Activated CD8-positive, alpha-beta memory T cell treated with anti-CD3 and anti-CD28 coated beads, Interleukin-2, amount 10 ng/mL, durations not matched to agents 7 days and 5 days (primary cell): ENCODE measurements at regions not wholly inside any gene's neighbourhood (a gene's known extent, or its start where the extent isn't known, plus 50 kb on each side); places are given as distances from the start of the nearest gene placed in this dataset.

Experiments used
- ATAC-seq: fragments of 150-1000 bp; cut with Tn5 transposase; one replicate; pipeline ENCODE4 v1.10.0; 2021; ENCODE audit warnings: moderate library complexity
- CTCF ChIA-PET: fragments of 350-600 bp; sonication (Branson Sonifier 250); formaldehyde crosslinking; loops from one replicate; lab custom pipeline; 2021; ENCODE audit warnings: antibody characterized with exemption; lab: Charles Lee
- DNase-seq: peaks from one replicate; pipeline ENCODE4 v3.0.0-alpha.2; 2020
- H3K27ac Mint-ChIP-seq: one replicate; pipeline ENCODE4 v1.8.0; 2021; ENCODE audit warnings: mild to moderate bottlenecking, mixed read lengths
- H3K27me3 Mint-ChIP-seq: one replicate; pipeline ENCODE4 v1.8.0; 2021; ENCODE audit warnings: mixed read lengths
- H3K36me3 Mint-ChIP-seq: one replicate; pipeline ENCODE4 v1.8.0; 2021; ENCODE audit warnings: mild to moderate bottlenecking, mixed read lengths
- H3K4me1 Mint-ChIP-seq: one replicate; pipeline ENCODE4 v1.8.0; 2021; ENCODE audit warnings: mixed read lengths
- H3K4me3 Mint-ChIP-seq: one replicate; pipeline ENCODE4 v1.8.0; 2021; ENCODE audit warnings: mild to moderate bottlenecking, moderate library complexity, mixed read lengths
- H3K9me3 Mint-ChIP-seq: one replicate; pipeline ENCODE4 v1.8.0; 2022; ENCODE audit warnings: low read depth, mixed read lengths

DNA sequence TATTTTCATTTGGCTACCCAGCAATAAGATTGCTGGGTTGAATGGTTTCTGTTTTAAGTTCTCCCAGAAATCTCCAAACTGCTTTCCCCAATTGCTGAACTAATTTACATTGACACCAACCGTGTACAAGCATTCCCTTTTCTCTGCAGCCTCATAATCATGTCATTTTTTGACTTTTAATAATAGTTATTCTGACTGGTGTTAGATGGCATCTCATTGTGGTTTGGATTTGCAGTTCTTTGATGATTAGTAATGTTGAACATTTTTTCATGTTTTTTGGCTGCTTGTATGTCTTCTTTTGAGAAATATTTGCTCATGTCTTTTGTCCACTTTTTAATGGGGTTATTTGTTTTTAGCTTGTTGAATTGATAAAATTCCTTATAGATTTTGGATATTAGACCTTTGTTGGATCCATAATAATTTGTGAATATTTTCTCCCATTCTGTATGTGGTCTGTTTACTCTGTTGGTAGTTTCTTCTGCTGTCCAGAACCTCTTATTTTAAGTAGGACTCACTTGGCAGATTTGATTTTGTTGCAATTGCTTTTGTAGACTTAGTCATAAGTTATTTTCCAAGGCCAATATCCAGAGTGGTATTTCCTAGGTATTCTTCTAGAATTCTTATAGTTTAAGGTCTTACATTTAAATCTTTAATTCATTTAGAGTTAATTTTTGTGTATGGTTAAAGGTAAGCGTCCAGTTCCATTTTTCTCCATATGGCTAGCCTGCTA is 793.7 kb downstream of the BRINP1 start:
- H3K9me3 Mint-ChIP-seq, result no peaks in the 10 kb centered on the region
- H3K27ac Mint-ChIP-seq, result no peak overlapping the region
- no peaks in the 10 kb centered on the region for H3K27me3 Mint-ChIP-seq
- no peak overlapping the region for H3K4me3 Mint-ChIP-seq
- no peaks in the 10 kb centered on the region for H3K4me1 Mint-ChIP-seq
- DNase-seq (no peak), ATAC-seq (no peak)
- CTCF ChIA-PET, result no interaction called here
- no peaks in the 10 kb centered on the region for H3K36me3 Mint-ChIP-seq

DNA sequence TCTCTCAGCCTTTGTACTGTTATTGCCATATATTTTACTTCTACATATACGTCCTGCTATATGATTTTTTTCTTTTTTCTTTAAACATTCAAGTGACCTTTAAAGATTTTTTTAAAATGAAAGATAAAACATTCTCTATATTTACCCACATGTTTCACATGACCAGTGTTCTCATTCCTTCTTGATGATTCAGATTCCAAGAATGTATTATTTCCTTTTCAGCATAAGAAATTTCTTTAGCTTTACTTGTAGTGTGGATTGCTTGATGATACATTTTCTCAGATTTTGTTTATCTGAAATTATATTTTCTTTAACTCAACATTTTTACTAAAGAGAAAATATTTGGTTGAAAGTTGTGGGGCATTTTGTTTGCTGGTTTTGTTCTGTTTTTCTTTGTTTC is 792.1 kb downstream of the BRINP1 start:
- Mint-ChIP-seq H3K27me3 (no peaks in the 10 kb centered on the region), H3K9me3 (no peaks in the 10 kb centered on the region), H3K4me1 (no peaks in the 10 kb centered on the region), H3K4me3 (no peak overlapping the region), H3K36me3 (no peaks in the 10 kb centered on the region), H3K27ac (no peak overlapping the region)
- no peak for ATAC-seq
- CTCF ChIA-PET, result no interaction called here
- no peak for DNase-seq

DNA sequence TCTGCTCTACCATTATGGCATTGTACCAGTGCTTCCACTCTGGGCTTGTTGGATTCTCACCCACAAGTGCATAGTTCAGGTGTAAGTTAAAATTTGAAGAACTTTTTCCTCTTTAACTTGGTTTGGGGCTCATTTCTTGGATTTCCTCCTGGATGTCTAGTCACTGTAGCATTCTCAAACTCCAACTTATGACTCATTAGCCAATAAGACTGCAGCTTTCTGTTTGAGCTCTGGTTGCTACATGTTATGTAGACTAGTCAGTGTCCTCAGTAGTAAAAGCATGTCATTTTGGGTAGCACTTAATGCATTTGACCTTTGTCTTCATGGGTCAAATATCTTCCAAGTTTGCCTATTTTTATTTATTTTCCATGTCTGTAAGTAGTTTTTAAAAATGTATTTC is 790.8 kb downstream of the BRINP1 start:
- no peaks in the 10 kb centered on the region for H3K9me3 Mint-ChIP-seq
- H3K27me3 Mint-ChIP-seq, result no peaks in the 10 kb centered on the region
- H3K27ac Mint-ChIP-seq, result no peak overlapping the region
- CTCF ChIA-PET, result no interaction called here
- ATAC-seq (no peak), DNase-seq (no peak)
- H3K4me1 Mint-ChIP-seq, result no peaks in the 10 kb centered on the region
- H3K4me3 Mint-ChIP-seq, result no peak overlapping the region
- H3K36me3 Mint-ChIP-seq, result no peaks in the 10 kb centered on the region

DNA sequence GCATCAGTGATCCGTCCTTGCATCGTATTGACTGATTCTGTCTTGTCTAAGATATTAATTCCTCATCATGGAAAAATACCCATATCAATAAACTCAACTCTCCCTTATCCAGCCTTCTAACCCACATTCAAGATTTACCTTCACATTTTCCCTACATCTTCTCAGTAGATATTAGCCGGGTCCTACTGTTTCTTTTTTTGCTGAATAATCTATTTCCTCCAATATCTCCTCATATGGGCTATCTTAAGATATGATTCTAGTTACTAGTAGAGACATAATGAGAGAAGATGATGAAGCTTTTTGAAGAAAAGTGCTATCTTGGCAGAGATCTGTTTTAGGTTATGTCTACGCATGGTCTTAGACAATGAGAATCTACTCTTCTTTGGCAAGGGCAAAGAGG is 785.8 kb downstream of the BRINP1 start:
- H3K27me3 Mint-ChIP-seq, result no peaks in the 10 kb centered on the region
- no peaks in the 10 kb centered on the region for H3K36me3 Mint-ChIP-seq
- DNase-seq, result no peak
- ATAC-seq, result no peak
- CTCF ChIA-PET, result no interaction called here
- no peaks in the 10 kb centered on the region for H3K4me1 Mint-ChIP-seq
- no peak overlapping the region for H3K4me3 Mint-ChIP-seq
- H3K27ac Mint-ChIP-seq, result no peak overlapping the region
- peaks cover 2% of the 10 kb centered on the region for H3K9me3 Mint-ChIP-seq

- Mint-ChIP-seq H3K36me3 (no peaks in the 10 kb centered on the region), H3K4me1 (no peaks in the 10 kb centered on the region), H3K27me3 (no peaks in the 10 kb centered on the region), H3K4me3 (no peak overlapping the region), H3K27ac (no peak overlapping the region), H3K9me3 (peaks cover 4% of the 10 kb centered on the region)
- CTCF ChIA-PET, result no interaction called here
- no peak for ATAC-seq
- no peak for DNase-seq
These were observed 782.3 kb downstream of the BRINP1 start for GRCh38 chr9:118586978-118587377.

- Mint-ChIP-seq H3K27me3 (no peaks in the 10 kb centered on the region), H3K9me3 (peaks cover 2% of the 10 kb centered on the region), H3K4me3 (no peak overlapping the region), H3K36me3 (no peaks in the 10 kb centered on the region), H3K27ac (no peak overlapping the region), H3K4me1 (no peaks in the 10 kb centered on the region)
- ATAC-seq (no peak), DNase-seq (no peak)
- CTCF ChIA-PET, result no interaction called here
These were observed 774.8 kb downstream of the BRINP1 start for GRCh38 chr9:118594428-118594827.

DNA sequence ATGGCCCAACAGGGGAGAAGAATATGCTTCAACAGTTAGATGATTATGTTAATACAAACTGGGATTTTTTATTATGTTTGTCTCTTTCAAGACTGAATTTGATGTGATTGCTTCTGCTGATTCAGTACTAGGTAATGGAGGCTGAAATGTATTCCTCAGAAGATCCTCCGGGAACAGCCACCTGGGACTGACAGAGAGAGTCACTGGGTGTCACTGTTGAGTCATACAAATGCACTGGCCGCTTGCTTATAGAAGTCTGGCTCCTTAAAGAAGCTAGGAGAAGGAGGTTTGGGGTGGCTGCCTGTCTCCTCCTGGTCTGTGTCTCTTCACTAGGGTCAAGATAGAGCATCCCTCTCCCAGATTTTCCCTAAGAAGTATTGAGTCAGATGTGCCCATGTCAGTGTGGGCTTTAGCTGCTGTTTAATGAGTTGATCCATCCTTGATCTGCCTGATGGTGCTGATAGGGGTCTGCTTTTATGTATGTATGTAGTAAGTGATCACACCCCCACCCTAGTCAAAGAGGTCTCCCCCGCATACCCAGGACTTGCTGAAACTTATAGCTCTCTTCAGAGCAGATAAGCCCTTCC is 773.4 kb downstream of the BRINP1 start:
- ATAC-seq (no peak), DNase-seq (no peak)
- CTCF ChIA-PET, result no interaction called here
- H3K4me3 Mint-ChIP-seq, result no peak overlapping the region
- no peak overlapping the region for H3K27ac Mint-ChIP-seq
- no peaks in the 10 kb centered on the region for H3K36me3 Mint-ChIP-seq
- H3K9me3 Mint-ChIP-seq, result peaks cover 2% of the 10 kb centered on the region
- no peaks in the 10 kb centered on the region for H3K27me3 Mint-ChIP-seq
- H3K4me1 Mint-ChIP-seq, result no peaks in the 10 kb centered on the region

DNA sequence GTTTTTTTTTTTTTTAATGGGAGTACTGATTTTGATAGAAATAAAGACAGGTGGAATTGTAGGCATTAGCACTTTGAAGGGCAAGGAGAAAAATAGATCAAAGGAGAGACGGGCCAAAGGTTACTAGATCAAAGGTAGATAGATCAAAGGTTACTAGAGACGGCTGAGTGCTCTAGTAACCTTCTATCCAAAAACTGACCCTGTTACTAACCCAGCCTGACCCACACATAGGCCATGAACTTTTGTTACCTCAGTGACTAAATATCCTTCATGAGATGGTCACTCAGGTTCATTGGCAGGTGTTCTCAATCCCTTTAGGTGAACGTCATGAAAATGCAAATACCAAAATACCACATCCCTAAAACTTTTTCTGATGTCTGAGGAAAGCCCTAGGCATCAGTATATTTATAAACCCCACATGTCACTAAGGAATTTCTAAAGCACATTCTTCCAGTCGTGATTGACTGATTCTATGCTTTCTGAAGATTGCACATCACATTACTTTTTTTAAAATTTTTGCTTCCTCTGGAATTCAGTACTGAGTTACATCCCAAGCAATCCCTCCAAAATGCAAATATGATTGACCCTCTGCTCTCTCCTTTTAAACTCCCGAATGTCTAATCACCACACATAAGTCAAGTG is 772.7 kb downstream of the BRINP1 start:
- no peaks in the 10 kb centered on the region for H3K4me1 Mint-ChIP-seq
- no peaks in the 10 kb centered on the region for H3K27me3 Mint-ChIP-seq
- CTCF ChIA-PET, result no interaction called here
- no peaks in the 10 kb centered on the region for H3K36me3 Mint-ChIP-seq
- H3K4me3 Mint-ChIP-seq, result no peak overlapping the region
- DNase-seq (no peak), ATAC-seq (no peak)
- peaks cover 2% of the 10 kb centered on the region for H3K9me3 Mint-ChIP-seq
- no peak overlapping the region for H3K27ac Mint-ChIP-seq

DNA sequence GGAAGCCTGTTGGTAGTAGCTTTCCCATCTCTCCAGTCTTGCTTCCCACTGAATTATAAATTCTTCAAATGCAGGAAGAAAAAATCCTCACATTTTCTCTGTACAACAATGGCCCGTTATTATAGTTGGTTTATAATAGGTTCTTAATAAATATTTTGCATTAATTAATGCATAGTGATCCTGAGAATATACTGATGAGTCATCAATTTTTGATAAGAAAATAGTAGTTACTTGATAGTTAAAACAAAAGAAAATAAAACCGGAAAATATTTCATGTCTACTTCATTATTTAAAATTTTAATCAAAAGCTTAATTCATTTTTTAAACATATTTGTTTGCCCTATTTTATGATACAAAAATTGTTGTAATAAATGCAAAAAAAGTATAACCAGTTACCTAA is 762.6 kb downstream of the BRINP1 start:
- Mint-ChIP-seq H3K4me1 (no peaks in the 10 kb centered on the region), H3K27me3 (no peaks in the 10 kb centered on the region), H3K9me3 (no peaks in the 10 kb centered on the region), H3K36me3 (no peaks in the 10 kb centered on the region), H3K27ac (no peak overlapping the region), H3K4me3 (no peak overlapping the region)
- ATAC-seq (no peak), DNase-seq (no peak)
- CTCF ChIA-PET, result no interaction called here

- no peaks in the 10 kb centered on the region for H3K27me3 Mint-ChIP-seq
- H3K4me1 Mint-ChIP-seq, result no peaks in the 10 kb centered on the region
- ATAC-seq (no peak), DNase-seq (no peak)
- no peaks in the 10 kb centered on the region for H3K36me3 Mint-ChIP-seq
- no peak overlapping the region for H3K27ac Mint-ChIP-seq
- CTCF ChIA-PET, result no interaction called here
- H3K4me3 Mint-ChIP-seq, result no peak overlapping the region
- peaks cover 6% of the 10 kb centered on the region for H3K9me3 Mint-ChIP-seq
These were observed 759.7 kb downstream of the BRINP1 start for GRCh38 chr9:118609355-118610044.

DNA sequence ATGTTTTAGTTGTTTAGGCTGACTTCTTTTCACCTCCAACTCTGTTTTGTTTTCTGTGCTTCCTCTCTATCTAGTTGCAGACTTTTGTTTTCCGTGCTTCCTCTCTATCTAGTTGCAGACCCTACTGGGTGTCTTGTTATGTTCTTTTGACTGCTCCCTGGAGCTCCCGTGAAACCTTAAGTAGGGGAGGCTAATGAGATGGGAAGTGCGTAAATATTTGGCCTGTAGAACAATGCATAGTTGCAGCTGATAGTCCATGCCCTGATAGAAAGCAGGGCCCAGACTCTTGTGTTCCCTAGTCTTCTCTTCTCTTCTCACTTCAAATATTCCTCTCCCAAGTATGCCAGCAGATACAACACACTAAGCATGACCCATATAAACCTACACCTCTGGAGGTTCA is 757.0 kb downstream of the BRINP1 start:
- no peak overlapping the region for H3K4me3 Mint-ChIP-seq
- no peak for DNase-seq

GRCh38 chr9:118613996-118614395 is 755.2 kb downstream of the BRINP1 start:
- no peaks in the 10 kb centered on the region for H3K4me1 Mint-ChIP-seq
- no peak for ATAC-seq
- no peak overlapping the region for H3K27ac Mint-ChIP-seq
- no peaks in the 10 kb centered on the region for H3K36me3 Mint-ChIP-seq
- no peak overlapping the region for H3K4me3 Mint-ChIP-seq
- H3K9me3 Mint-ChIP-seq, result peaks cover 10% of the 10 kb centered on the region
- DNase-seq, result no peak
- CTCF ChIA-PET, result no interaction called here
- H3K27me3 Mint-ChIP-seq, result no peaks in the 10 kb centered on the region

More for the DNA sequence above, 757.0 kb downstream of the BRINP1 start:
- Mint-ChIP-seq H3K36me3 (no peaks in the 10 kb centered on the region), H3K27me3 (no peaks in the 10 kb centered on the region), H3K27ac (no peak overlapping the region), H3K9me3 (peaks cover 10% of the 10 kb centered on the region), H3K4me1 (no peaks in the 10 kb centered on the region)
- CTCF ChIA-PET, result no interaction called here
- no peak for ATAC-seq

DNA sequence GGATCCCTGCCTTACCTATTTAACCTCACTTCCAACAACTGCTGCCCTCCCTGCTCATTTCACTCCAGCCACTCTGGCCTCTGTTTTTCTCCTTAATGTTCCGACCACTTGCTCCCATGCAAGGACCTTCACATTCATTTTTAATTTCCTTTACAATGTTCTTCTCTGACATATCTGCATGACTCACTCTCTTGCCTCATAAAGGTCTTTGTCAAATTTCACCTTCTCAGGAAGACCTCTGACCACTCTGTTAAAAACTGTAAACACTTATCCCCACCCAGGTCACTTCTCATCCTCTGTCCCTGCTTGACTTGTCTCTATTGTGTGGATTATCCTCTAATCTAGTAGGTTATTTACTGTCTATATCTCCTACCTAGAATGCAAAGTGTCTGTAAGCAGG is 751.2 kb downstream of the BRINP1 start:
- no peaks in the 10 kb centered on the region for H3K36me3 Mint-ChIP-seq
- H3K27me3 Mint-ChIP-seq, result no peaks in the 10 kb centered on the region
- CTCF ChIA-PET, result no interaction called here
- no peaks in the 10 kb centered on the region for H3K4me1 Mint-ChIP-seq
- H3K9me3 Mint-ChIP-seq, result peaks cover 7% of the 10 kb centered on the region
- no peak for DNase-seq
- no peak overlapping the region for H3K27ac Mint-ChIP-seq
- ATAC-seq, result no peak
- no peak overlapping the region for H3K4me3 Mint-ChIP-seq

DNA sequence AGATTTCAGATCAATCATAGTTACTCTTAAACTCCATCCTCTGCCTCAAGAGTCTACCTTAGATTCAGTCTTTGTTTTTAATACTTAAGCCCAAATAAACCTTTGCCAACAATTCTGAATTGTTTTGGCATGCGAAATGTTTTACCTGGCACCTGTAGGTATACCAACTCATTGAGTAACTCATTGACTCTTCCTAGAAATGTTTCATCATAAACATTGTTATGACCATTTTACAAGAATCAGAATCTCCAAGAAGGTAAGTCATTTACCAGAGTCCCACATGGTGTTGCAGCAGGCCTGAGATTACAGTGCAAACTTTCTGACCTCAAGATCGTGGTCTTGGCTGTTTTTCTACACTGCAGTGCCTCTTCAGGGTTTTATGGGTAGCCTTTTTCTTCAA is 750.4 kb downstream of the BRINP1 start:
- ATAC-seq (no peak), DNase-seq (no peak)
- H3K9me3 Mint-ChIP-seq, result peaks cover 5% of the 10 kb centered on the region
- no peak overlapping the region for H3K4me3 Mint-ChIP-seq
- H3K4me1 Mint-ChIP-seq, result no peaks in the 10 kb centered on the region
- no peak overlapping the region for H3K27ac Mint-ChIP-seq
- H3K36me3 Mint-ChIP-seq, result no peaks in the 10 kb centered on the region
- no peaks in the 10 kb centered on the region for H3K27me3 Mint-ChIP-seq
- CTCF ChIA-PET, result no interaction called here
